BE2C (cell line): ENCODE measurements at regions not wholly inside any gene's neighbourhood (a gene's known extent, or its start where the extent isn't known, plus 50 kb on each side); places are given as distances from the start of the nearest gene placed in this dataset.

Source experiments
- DNase-seq: peaks from one replicate; pipeline ENCODE4 v3.0.0-alpha.2; 2020
- H3K27me3 ChIP-seq: fragments of 250-450 bp; sonication (Bioruptor Pico); 2 replicates; pipeline ENCODE4 v1.5.1; 2020; ENCODE audit warnings: mild to moderate bottlenecking
- H3K36me3 ChIP-seq: fragments of 250-450 bp; sonication (Bioruptor Pico); 2 replicates; pipeline ENCODE4 v1.5.1; 2020; ENCODE audit warnings: mild to moderate bottlenecking
- H3K4me1 ChIP-seq: fragments of 250-450 bp; sonication (Bioruptor Pico); 2 replicates; pipeline ENCODE4 v1.5.1; 2020
- H3K4me3 ChIP-seq: 2 replicates; pipeline ENCODE4 v1.5.1; 2011; ENCODE audit warnings: low read depth, low read length
- H3K9me3 ChIP-seq: fragments of 250-450 bp; sonication (Bioruptor Pico); 2 replicates; pipeline ENCODE4 v1.5.1; 2020
- TF ChIP-seq, protein P1 (sequence below): IDR thresholded peaks from 2 replicates; pipeline ENCODE4 v1.5.1; 2012; ENCODE audit warnings: mild to moderate bottlenecking, low read depth, low read length

DNA sequence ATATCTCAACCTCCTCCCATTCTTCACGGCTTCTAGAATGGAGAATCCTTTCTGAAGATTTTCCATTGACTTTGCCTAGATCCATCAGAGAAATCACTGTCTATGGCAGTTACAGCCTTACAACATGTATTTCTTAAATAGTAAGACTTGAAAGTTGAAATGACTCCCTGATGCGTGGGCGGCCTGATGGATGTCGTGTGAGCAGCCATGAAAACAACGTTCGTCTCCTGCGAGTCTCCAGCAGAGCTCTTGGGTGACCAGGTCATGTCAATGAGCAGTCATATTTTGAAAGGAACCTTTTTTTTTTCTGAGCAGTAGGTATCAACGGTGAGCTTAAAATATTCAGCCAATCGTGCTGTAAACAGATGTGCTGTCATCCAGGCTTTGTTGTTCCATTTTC lies 139.9 kb upstream of the C14orf180 start:
- H3K4me3 ChIP-seq, result no peak overlapping the region
- no peaks in the 10 kb centered on the region for H3K36me3 ChIP-seq
- TF ChIP-seq, protein P1, sequence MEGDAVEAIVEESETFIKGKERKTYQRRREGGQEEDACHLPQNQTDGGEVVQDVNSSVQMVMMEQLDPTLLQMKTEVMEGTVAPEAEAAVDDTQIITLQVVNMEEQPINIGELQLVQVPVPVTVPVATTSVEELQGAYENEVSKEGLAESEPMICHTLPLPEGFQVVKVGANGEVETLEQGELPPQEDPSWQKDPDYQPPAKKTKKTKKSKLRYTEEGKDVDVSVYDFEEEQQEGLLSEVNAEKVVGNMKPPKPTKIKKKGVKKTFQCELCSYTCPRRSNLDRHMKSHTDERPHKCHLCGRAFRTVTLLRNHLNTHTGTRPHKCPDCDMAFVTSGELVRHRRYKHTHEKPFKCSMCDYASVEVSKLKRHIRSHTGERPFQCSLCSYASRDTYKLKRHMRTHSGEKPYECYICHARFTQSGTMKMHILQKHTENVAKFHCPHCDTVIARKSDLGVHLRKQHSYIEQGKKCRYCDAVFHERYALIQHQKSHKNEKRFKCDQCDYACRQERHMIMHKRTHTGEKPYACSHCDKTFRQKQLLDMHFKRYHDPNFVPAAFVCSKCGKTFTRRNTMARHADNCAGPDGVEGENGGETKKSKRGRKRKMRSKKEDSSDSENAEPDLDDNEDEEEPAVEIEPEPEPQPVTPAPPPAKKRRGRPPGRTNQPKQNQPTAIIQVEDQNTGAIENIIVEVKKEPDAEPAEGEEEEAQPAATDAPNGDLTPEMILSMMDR, result no peak
- H3K9me3 ChIP-seq, result no peaks in the 10 kb centered on the region
- no peaks in the 10 kb centered on the region for H3K27me3 ChIP-seq
- peaks cover 29% of the 10 kb centered on the region for H3K4me1 ChIP-seq
- DNase-seq, result no peak

DNA sequence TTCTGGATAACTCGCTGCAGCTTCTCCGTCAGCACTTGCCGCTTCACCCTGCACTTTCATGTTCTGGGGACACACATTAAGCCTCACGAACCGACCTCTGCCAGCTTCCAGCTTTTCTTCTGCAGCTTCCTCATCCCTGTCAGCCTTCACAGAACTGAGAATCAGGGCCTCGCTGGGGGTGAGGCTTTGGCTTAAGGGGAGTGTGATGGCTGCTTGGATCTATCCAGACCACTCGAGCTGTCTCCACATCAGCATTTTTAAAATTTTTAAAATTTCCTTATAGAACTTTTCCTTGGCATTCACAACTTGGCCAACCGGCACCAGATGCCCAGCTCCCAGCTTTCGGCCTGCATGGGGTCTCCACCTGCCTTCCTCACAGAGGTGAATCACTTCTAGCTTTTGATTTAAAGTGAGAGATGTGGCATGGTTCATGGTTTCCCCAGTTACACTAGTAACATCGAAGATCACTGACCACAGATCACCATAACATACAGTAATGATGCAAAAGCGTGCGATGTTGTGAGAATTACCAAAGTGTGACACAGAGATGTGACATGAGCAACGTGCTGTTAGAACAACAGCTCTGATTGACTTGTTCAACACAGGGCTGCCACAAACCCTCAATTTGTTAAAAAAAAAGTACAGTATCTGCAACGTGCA lies 139.1 kb upstream of the C14orf180 start:
- Histone ChIP-seq H3K4me1 (peaks cover 26% of the 10 kb centered on the region), H3K9me3 (no peaks in the 10 kb centered on the region), H3K4me3 (no peak overlapping the region), H3K36me3 (no peaks in the 10 kb centered on the region), H3K27me3 (no peaks in the 10 kb centered on the region)
- TF ChIP-seq, protein P1, result no peak
- no peak for DNase-seq

DNA sequence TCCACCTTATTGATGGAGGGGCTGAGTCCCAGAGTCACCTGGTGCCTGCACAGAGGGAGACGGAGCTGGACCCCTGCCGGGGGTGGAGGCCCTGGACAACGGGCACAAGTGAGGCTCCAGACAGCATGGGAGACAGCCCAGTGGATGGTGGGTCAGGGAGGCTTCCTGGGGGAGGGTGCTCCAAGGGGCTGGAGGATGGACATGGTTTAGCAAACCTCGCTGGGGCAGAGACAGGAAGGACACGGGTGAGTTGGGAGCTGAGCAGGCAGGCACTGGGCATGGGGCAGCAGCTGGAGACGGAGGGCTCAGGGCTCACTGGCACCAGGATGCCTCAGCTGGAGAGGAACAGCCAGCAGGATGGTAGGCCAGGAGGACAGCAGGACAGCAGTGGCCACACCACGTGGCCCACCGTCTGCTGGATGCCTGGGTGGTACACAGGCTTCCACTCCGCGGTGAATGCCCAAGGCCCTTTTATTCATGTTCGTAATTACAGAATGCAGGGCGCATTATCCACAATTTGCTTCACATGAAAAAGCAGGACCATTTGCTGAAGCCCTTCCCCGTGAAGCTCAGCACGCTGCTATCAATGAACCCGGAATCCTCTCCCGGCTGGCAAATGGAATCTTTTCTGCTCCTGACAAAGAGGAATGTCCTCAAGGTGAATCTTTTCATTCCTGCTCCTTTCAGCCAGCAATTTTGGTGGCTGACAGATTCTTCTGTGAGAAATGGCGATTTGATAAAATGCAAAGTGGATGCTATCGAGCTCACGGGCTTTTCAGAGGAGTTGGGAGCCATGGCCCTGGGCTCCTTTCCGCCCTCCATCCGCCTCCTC lies 138.1 kb upstream of the C14orf180 start:
- Histone ChIP-seq H3K4me3 (no peak overlapping the region), H3K27me3 (no peaks in the 10 kb centered on the region), H3K9me3 (no peaks in the 10 kb centered on the region), H3K4me1 (peaks cover 15% of the 10 kb centered on the region), H3K36me3 (no peaks in the 10 kb centered on the region)
- TF ChIP-seq, protein P1, result no peak
- DNase-seq, result no peak

DNA sequence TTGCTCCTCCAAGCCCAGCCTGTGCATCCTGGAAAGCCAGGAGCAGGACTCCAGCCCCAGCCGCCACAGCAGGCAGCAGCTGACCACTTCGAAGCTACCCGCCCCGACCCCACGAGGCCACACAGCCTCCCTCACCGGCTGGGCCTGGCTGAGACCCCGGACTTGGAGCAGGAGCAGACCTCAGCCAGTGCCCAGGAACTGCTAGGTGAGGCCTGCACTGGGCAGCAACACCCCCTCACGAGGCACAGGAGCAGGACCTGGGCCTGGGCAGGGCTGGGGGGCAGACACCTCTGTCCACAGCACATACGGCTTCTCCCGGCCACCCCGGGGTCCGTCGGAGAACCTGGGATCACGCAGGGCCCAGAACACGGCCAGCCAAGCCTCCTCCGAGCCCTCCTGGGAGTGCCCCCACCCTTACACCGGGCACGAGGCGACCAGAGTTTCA lies 137.4 kb upstream of the C14orf180 start:
- no peaks in the 10 kb centered on the region for H3K36me3 ChIP-seq
- TF ChIP-seq, protein P1, result no peak
- H3K9me3 ChIP-seq, result no peaks in the 10 kb centered on the region
- DNase-seq, result no peak
- peaks cover 9% of the 10 kb centered on the region for H3K4me1 ChIP-seq
- H3K4me3 ChIP-seq, result no peak overlapping the region
- H3K27me3 ChIP-seq, result no peaks in the 10 kb centered on the region

DNA sequence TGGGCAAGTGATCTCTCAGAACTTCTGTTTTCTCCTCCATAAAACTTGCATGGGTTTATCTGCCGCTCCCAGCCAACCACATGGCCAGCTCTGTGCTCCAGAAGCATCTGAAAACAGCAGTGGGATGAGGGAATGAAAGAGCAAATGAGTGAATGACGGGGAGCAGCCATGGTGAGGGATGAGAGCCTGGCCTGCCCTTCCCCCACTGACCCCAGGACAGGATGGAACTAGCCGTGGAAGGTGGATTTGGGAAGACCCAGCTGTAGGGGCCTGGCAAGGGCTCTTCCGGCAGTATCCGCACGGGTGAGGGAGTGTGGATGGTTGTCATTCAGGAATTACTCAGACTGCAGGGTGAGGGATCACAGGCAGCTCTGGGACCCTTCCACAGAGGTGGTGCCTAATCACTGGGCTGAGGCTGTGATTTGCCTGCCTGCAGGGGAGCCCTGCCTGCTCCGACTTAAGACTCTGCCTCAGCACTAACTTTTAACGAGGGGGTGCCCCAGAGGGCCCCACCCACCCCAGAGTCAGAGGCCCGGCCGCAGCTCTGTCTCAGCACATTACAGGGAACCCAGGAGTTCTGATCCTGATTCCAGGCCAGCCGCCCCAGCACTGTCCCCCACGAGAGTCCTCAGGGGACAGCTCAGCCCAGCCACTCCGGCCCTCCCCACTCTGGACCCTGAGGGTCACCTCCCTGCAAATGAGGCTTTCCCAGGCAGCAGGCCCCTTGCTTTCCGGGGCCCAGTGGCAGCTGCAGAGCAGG lies 136.8 kb upstream of the C14orf180 start:
- H3K27me3 ChIP-seq, result no peaks in the 10 kb centered on the region

More for the DNA sequence above, 136.8 kb upstream of the C14orf180 start:
- Histone ChIP-seq H3K36me3 (no peaks in the 10 kb centered on the region), H3K9me3 (no peaks in the 10 kb centered on the region), H3K4me1 (0 out of 2 replicates have a peak, but pooled peaks cover 4% of the 10 kb centered on the region), H3K4me3 (no peak overlapping the region)
- no peak for DNase-seq
- TF ChIP-seq, protein P1, result no peak
